ENCODE measurements at regions not wholly inside any gene's neighbourhood (a gene's known extent, or its start where the extent isn't known, plus 50 kb on each side); places are given as distances from the start of the nearest gene placed in this dataset.

- Histone ChIP-seq H3K9me3 (ENCODE audit: low read depth, low read length) (no peaks in the 10 kb centered on the region), H3K27me3 (ENCODE audit: insufficient read depth, low read length) (peaks cover 5% of the 10 kb centered on the region), H3K4me3 (ENCODE audit: insufficient read depth, low read length) (no peak overlapping the region), H4K20me1 (ENCODE audit: insufficient read depth, low read length) (no peaks in the 10 kb centered on the region), H3K4me2 (ENCODE audit: insufficient read depth, low read length) (no peak overlapping the region), H2AFZ (ENCODE audit: low read length) (no peak overlapping the region), H3K36me3 (ENCODE audit: insufficient read depth, low read length) (no peaks in the 10 kb centered on the region), H3K79me2 (ENCODE audit: insufficient read depth, low read length) (no peaks in the 10 kb centered on the region), H3K4me1 (ENCODE audit: insufficient read depth, low read length) (peaks cover 4% of the 10 kb centered on the region), H3K27ac (ENCODE audit: low read depth, low read length) (no peak overlapping the region)
- DNase-seq (ENCODE audit: insufficient read length, low spot score, missing footprints): no peak
- no peak for TF ChIP-seq CTCF (IDR thresholded peaks at IDR 0.05; ENCODE audit: extremely low read depth, low read depth, low read length)
Measured at GRCh38 chr21:43304206-43304605, 122.7 kb downstream of the SIK1 start.

DNA sequence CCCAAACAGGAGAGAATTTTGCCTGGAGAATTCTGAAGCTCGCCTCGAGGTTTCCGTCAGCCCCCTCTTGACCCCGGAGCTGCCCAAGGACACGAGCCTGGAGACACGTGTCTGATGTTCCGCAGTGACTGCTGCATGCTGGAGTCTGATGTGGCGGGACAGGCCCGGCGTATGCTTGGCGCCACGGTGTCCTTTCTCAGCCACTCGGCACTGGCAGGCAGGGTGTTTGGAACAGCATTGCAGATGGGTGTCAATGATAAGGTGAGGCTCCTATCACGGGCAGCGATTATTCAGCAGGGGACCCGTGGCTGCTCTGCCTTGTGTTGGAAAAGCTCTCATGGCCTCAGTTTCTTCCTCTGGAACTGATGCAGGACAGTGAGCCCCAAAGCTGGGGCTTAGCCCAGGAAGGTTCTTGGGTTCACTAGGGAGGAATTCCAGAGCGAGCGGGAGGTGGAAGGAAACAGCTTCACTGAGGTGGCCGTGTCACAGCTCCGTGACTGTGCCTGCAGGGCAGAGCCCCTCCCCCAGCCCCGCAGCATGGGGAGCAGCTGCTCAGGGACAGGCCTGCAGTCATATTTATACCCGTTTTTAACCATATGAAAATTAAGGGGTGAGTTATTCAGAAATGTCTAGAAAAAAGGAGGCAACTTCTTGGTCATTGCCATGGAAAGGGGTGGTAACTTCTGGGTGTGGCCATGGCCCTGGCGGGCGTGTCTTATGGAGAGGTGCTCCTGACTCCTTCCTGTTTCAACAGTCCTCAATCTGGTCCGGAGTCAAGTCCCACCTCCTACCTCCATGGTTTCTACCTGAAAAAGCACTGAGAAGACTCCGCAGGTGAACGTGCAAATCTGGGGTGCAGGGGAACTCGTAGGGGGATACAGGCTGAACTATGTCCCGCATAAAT lies 123.4 kb downstream of the SIK1 start:
- no peak for DNase-seq (ENCODE audit: insufficient read length, low spot score, missing footprints)
- H3K4me1 ChIP-seq (ENCODE audit: insufficient read depth, low read length): peaks cover 4% of the 10 kb centered on the region
- no peak overlapping the region for H3K4me3 ChIP-seq (ENCODE audit: insufficient read depth, low read length)
- no peaks in the 10 kb centered on the region for H3K36me3 ChIP-seq (ENCODE audit: insufficient read depth, low read length)
- no peak overlapping the region for H3K27ac ChIP-seq (ENCODE audit: low read depth, low read length)
- H3K79me2 ChIP-seq (ENCODE audit: insufficient read depth, low read length): no peaks in the 10 kb centered on the region
- H3K9me3 ChIP-seq (ENCODE audit: low read depth, low read length): no peaks in the 10 kb centered on the region
- H4K20me1 ChIP-seq (ENCODE audit: insufficient read depth, low read length): no peaks in the 10 kb centered on the region
- H3K27me3 ChIP-seq (ENCODE audit: insufficient read depth, low read length): peaks cover 5% of the 10 kb centered on the region
- no peak overlapping the region for H3K4me2 ChIP-seq (ENCODE audit: insufficient read depth, low read length)
- H2AFZ ChIP-seq (ENCODE audit: low read length): no peak overlapping the region
- no peak for TF ChIP-seq CTCF (IDR thresholded peaks at IDR 0.05; ENCODE audit: extremely low read depth, low read depth, low read length)

DNA sequence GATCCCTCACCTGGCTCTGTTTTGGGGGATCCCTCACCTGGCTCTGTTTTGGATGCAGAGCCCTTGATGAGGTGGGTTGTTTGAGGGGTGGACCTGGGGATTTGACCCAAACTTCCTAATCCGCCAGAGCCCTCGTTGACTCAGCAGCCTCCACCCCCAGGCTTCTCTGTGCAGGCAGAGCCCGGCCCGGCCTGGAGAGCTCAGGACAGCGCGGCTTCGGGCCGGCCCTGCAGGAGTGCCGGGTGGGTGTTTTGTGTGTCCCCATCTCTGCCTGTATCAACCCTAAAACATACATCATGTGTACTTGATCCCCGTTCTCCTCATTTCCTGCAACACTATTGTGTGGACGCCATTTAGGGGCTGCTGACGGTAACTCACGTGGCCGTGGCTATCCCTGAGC lies 124.2 kb downstream of the SIK1 start:
- Histone ChIP-seq H2AFZ (ENCODE audit: low read length) (no peak overlapping the region), H3K4me2 (ENCODE audit: insufficient read depth, low read length) (no peak overlapping the region), H3K9me3 (ENCODE audit: low read depth, low read length) (no peaks in the 10 kb centered on the region), H3K36me3 (ENCODE audit: insufficient read depth, low read length) (no peaks in the 10 kb centered on the region), H3K27ac (ENCODE audit: low read depth, low read length) (no peak overlapping the region), H3K4me1 (ENCODE audit: insufficient read depth, low read length) (peaks cover 4% of the 10 kb centered on the region), H3K27me3 (ENCODE audit: insufficient read depth, low read length) (peaks cover 5% of the 10 kb centered on the region), H3K4me3 (ENCODE audit: insufficient read depth, low read length) (no peak overlapping the region), H4K20me1 (ENCODE audit: insufficient read depth, low read length) (no peaks in the 10 kb centered on the region), H3K79me2 (ENCODE audit: insufficient read depth, low read length) (no peaks in the 10 kb centered on the region)
- no peak for DNase-seq (ENCODE audit: insufficient read length, low spot score, missing footprints)
- no peak for TF ChIP-seq CTCF (IDR thresholded peaks at IDR 0.05; ENCODE audit: extremely low read depth, low read depth, low read length)

- Histone ChIP-seq H3K79me2 (ENCODE audit: insufficient read depth, low read length) (no peaks in the 10 kb centered on the region), H3K27ac (ENCODE audit: low read depth, low read length) (no peak overlapping the region), H3K4me1 (ENCODE audit: insufficient read depth, low read length) (peaks cover 3% of the 10 kb centered on the region), H3K4me2 (ENCODE audit: insufficient read depth, low read length) (no peak overlapping the region), H3K36me3 (ENCODE audit: insufficient read depth, low read length) (no peaks in the 10 kb centered on the region), H4K20me1 (ENCODE audit: insufficient read depth, low read length) (no peaks in the 10 kb centered on the region), H2AFZ (ENCODE audit: low read length) (no peak overlapping the region), H3K27me3 (ENCODE audit: insufficient read depth, low read length) (peaks cover 5% of the 10 kb centered on the region), H3K4me3 (ENCODE audit: insufficient read depth, low read length) (no peak overlapping the region), H3K9me3 (ENCODE audit: low read depth, low read length) (no peaks in the 10 kb centered on the region)
- TF ChIP-seq CTCF (IDR thresholded peaks at IDR 0.05; ENCODE audit: extremely low read depth, low read depth, low read length): no peak
- no peak for DNase-seq (ENCODE audit: insufficient read length, low spot score, missing footprints)
Measured at GRCh38 chr21:43302062-43302700, 124.8 kb downstream of the SIK1 start.

All from osteoblast (primary cell).